A204.1 (cell line): ENCODE measurements at regions not wholly inside any gene's neighbourhood (a gene's known extent, or its start where the extent isn't known, plus 50 kb on each side); places are given as distances from the start of the nearest gene placed in this dataset.
A peak's percentile ranks its signal among the peaks of the same experiment; 100 is the strongest.

Source experiments
- FAIRE-seq: peaks from 2 replicates; lab custom pipeline; 2012; peaks lifted over from hg19 to GRCh38; lab: Jason Lieb, UNC

- FAIRE-seq: peak; percentile 51
These were observed 76.9 kb upstream of the CHST9 start for GRCh38 chr18:27261769-27262549.

- no peak for FAIRE-seq
These were observed 68.5 kb upstream of the CHST9 start for GRCh38 chr18:27253571-27253970.

GRCh38 chr18:27250471-27250870 is 65.4 kb upstream of the CHST9 start:
- FAIRE-seq: no peak

- no peak for FAIRE-seq
These were observed 64.8 kb upstream of the CHST9 start for GRCh38 chr18:27249933-27250332.

DNA sequence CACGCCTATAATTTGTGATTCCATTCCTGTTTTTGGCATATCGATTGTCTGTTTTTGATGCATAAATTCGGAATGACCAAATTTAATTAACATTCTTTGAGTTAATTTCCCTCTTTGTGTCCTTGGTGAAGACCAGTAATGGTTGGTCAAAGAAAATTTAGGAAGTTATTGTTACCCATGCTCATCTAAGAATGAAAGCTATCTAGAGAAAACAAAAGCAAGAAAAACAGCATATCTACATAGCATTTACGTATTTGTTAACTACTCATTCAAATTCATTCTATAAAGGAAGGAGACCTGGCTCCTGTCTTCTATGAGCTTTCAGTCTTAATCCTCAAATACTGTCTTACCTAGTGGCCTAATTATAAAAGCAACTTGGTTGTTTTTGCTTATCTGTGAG is 59.2 kb upstream of the CHST9 start:
- no peak for FAIRE-seq

- no peak for FAIRE-seq
These were observed 57.4 kb upstream of the CHST9 start for GRCh38 chr18:27242392-27243047.

DNA sequence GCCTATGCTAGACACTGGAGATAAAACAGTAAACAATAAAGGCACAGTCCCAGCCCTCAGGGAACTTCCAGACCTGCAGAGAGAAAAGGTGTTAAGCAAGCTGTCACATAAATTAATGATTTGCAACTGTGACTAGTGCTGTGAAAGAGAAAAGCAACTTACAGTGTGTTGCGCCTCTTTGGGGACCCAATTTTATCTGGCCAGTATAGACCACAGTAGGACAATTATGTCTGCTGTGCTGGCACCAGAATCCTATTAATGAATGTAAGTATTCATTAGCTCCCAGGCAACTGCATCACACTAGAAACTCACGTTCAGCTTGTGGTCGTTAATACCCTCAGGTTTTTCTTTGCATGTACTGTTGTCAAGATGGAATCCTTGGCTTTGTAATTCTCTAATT is 55.3 kb upstream of the CHST9 start:
- FAIRE-seq: no peak

DNA sequence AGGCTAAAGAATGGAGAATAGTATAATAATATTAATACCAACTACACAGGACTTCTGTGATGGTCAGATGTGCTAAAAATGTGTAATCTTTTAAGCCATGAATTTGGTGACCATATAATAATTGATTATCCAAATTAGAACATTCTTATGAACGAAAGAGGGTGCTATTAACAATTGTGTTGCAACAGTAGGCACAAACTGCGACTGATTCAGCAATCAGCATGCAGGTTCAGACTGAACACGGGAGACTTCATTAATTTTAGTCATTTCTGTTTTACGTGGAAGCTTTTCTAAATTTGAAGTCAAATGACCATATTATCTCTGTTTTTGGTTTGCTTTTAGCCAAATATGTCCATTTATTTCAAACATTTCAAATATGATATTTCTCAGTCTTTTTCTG is 54.6 kb upstream of the CHST9 start:
- FAIRE-seq: no peak

- FAIRE-seq: no peak
These were observed 50.2 kb upstream of the CHST9 start for GRCh38 chr18:27235218-27235870.
